Thyroid gland (tissue), 4 donors: ENCODE measurements at regions not wholly inside any gene's neighbourhood (a gene's known extent, or its start where the extent isn't known, plus 50 kb on each side); places are given as distances from the start of the nearest gene placed in this dataset.

Experiments
- DNase-seq, 2 donors: peaks; one replicate each; pipeline ENCODE4 v3.0.0-alpha.2; 2019
- H3K27ac ChIP-seq, 3 donors: fragments of 200-600 bp; sonication (generic); 1 replicate in 2 of 3; 2 replicates in 1 of 3; pipeline ENCODE4 v1.5.1; 2016 to 2019; ENCODE audit warnings: mild to moderate bottlenecking in 1 of 3, moderate library complexity in 1 of 3
- H3K27me3 ChIP-seq: fragments of 200-600 bp; sonication (generic); one replicate; pipeline ENCODE4 v1.5.1; 2019
- H3K36me3 ChIP-seq, 2 donors: fragments of 200-600 bp; sonication (generic); one replicate each; pipeline ENCODE4 v1.5.1; 2016 to 2019
- H3K4me1 ChIP-seq, 2 donors: fragments of 200-600 bp; sonication (generic); one replicate each; pipeline ENCODE4 v1.5.1; 2017 to 2019
- H3K4me3 ChIP-seq, 3 donors: fragments of 200-600 bp; sonication (generic); replicated peaks in 1 of 3; 1 replicate in 2 of 3; 2 replicates in 1 of 3; pipeline ENCODE4 v1.5.1; 2016; ENCODE audit warnings: mild to moderate bottlenecking in 1 of 3
- H3K9me3 ChIP-seq: fragments of 200-600 bp; sonication (generic); one replicate; pipeline ENCODE4 v1.5.1; 2017
- CTCF ChIP-seq, 6 experiments: fragments of 200-600 bp in 3 of 6; fragments of 450-650 bp in 3 of 6; sonication (generic) in 3 of 6; IDR thresholded peaks; one replicate each; pipeline ENCODE4 v1.5.1; 2016 to 2019; ENCODE audit warnings: antibody characterized with exemption in 6 of 6, mild to moderate bottlenecking in 2 of 6, inconsistent platforms in 1 of 6, moderate library complexity in 1 of 6
- POLR2A ChIP-seq, 2 donors: fragments of 450-650 bp; IDR thresholded peaks; one replicate each; pipeline ENCODE4 v1.6.1; 2017; ENCODE audit warnings: antibody characterized with exemption in 2 of 2, mild to moderate bottlenecking in 2 of 2, moderate library complexity in 1 of 2
- WGBS, 2 donors: methylation state at CpG; one replicate each; pipeline ENCODE4 v1.1.5; 2017; 5-methylcytosine and 5-hydroxymethylcytosine counted together
- intact Hi-C: fragments of 100-400 bp; cut with DNase I; formaldehyde crosslinking; loops from one replicate; pipeline ENCODE4 v1.15.1; 2023

DNA sequence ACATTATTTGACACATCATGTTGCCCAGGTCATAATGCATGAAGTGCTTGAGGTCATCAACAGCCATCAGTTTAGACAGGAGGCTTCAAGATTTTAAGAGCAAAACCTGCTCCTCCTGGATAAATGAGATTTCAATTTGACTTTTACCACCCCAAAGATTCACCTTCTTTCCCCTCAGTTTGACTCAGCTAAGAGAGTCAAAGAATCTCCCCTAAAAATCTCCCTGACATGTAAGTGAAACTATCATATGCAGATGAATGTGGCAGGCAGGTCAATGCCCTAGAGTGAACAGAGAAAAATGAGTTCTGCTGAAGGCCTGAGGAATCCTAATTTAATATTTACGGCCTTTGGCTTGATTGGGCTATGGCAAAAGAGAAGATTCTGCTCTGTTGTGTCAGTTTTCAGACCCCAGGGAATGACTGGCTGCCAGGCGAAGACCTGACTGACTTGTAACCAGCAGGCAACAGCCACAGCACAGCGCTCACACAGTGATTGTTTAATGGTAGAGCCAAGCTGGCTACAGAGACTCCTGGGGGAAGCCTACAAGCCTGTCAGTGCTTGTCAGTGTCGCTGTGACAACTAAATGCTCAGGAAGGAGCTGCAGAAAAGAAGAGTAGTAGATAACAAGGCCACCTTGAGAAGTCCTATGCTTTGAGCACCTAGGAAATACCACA lies 491.2 kb upstream of the LRRC4C start:
- intact Hi-C loops = no loop called here
- Histone ChIP-seq H3K27ac (no peak overlapping the region), H3K4me3 (no peak overlapping the region), H3K9me3 (no peaks in the 10 kb centered on the region), H3K4me1 (no peaks in the 10 kb centered on the region), H3K36me3 (no peaks in the 10 kb centered on the region), H3K27me3 (no peaks in the 10 kb centered on the region)
- WGBS, 2 donors = 68 to 76% methylated on average over 4 of the region's 4 CpGs
- DNase-seq = no peak
- TF ChIP-seq POLR2A (IDR thresholded peaks at IDR 0.05) (no peak), CTCF (IDR thresholded peaks at IDR 0.05) (no peak)

GRCh38 chr11:41954034-41954433 lies 494.6 kb upstream of the LRRC4C start:
- no peak for DNase-seq
- Histone ChIP-seq H3K27ac (no peak overlapping the region), H3K9me3 (no peaks in the 10 kb centered on the region), H3K36me3 (no peaks in the 10 kb centered on the region), H3K4me1 (no peaks in the 10 kb centered on the region), H3K4me3 (no peak overlapping the region), H3K27me3 (no peaks in the 10 kb centered on the region)
- intact Hi-C loops = no loop called here
- TF ChIP-seq CTCF (IDR thresholded peaks at IDR 0.05) = no peak
- TF ChIP-seq POLR2A (IDR thresholded peaks at IDR 0.05) = no peak

DNA sequence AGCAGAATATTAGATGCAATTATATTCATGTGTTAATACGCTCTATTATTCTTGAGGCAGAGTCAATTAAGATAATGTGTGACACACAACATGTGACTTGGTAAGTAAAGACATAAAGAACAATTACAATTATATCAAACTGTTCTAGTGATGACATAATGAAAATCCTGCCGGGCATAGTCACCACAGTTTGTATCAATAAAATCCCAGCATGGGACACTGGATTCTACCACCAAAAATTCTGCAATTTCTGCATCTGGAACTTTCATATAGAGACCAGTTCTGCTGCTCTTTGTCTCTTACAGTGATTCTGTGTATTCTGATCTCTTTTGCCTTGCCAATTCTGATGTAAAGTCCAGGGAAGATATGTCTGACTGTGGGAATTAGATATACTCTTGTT lies 495.6 kb upstream of the LRRC4C start:
- intact Hi-C loops = no loop called here
- no peaks in the 10 kb centered on the region for H3K36me3 ChIP-seq
- no peaks in the 10 kb centered on the region for H3K27me3 ChIP-seq
- no peaks in the 10 kb centered on the region for H3K4me1 ChIP-seq
- TF ChIP-seq POLR2A (IDR thresholded peaks at IDR 0.05) = no peak
- no peak for TF ChIP-seq CTCF (IDR thresholded peaks at IDR 0.05)
- 88 to 90% methylated on average over 2 of the region's 2 CpGs for WGBS, 2 donors
- no peak overlapping the region for H3K4me3 ChIP-seq
- no peak overlapping the region for H3K27ac ChIP-seq
- H3K9me3 ChIP-seq = no peaks in the 10 kb centered on the region
- DNase-seq = no peak

DNA sequence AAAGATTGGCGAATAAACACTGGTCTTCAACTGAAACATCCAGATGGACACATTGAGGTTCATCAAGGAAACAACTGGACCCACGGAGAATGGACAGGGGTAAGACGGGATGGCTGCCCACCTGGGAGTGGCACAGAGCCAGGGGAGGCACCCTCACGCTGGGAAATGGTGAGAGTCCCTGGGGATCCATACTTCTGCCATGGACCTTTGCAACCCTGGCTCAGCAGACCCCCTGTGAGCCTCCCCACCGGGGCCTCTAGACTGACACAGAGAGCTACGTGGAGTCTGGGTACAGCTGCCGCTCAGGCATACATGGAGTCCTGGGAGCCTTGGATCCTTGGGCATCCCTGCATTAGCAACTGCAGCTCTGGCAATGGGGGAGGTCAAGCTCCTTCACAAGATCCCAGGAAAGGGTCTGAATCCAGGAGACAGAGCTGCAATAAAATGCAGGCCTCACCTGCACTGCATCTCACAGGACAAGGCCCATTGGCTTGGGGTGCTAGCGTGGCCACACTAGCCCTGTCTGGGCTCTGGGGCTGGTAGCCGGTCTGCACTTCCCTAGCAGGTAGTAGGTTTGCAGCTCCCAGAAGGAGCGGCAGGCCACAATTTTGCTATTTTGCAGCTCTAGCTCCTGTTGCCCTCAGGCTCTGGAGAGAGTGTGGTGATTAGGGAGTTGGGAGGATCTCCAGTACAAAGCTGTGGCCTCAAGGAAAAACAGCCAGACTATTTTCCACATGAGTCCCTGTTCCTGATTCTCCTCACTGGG lies 496.4 kb upstream of the LRRC4C start:
- intact Hi-C loops = no loop called here
- no peaks in the 10 kb centered on the region for H3K27me3 ChIP-seq
- H3K4me3 ChIP-seq = no peak overlapping the region
- no peak overlapping the region for H3K27ac ChIP-seq
- no peak for TF ChIP-seq CTCF (IDR thresholded peaks at IDR 0.05)
- no peak for TF ChIP-seq POLR2A (IDR thresholded peaks at IDR 0.05)
- H3K9me3 ChIP-seq = no peaks in the 10 kb centered on the region
- DNase-seq = no peak
- 84 to 90% methylated on average over 9 to 10 of the region's 10 CpGs for WGBS, 2 donors
- no peaks in the 10 kb centered on the region for H3K36me3 ChIP-seq
- H3K4me1 ChIP-seq = no peaks in the 10 kb centered on the region

DNA sequence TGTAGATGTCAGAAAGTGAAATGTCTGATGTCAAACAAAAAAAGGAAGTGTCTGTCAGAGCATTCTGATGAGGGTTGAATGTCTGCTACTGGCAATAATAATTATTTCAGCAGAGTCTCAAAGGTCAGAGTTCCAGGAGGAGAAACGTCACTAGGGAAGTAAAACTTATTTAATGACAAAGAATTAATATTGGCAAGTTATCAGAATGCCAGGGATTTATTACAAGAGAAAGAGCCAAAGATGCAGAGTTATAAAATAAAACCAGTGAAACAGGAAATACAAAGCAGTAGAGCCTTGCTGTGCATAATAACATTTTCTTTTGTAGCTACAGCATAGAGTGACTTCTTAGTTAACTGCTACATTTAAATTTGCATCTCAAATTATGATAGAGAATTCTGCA lies 504.0 kb upstream of the LRRC4C start:
- Histone ChIP-seq H3K27ac (no peak overlapping the region), H3K9me3 (no peaks in the 10 kb centered on the region), H3K4me1 (no peaks in the 10 kb centered on the region), H3K27me3 (no peaks in the 10 kb centered on the region), H3K36me3 (no peaks in the 10 kb centered on the region), H3K4me3 (no peak overlapping the region)
- no peak for DNase-seq
- WGBS, 2 donors = 50 to 65% methylated on average over 1 of the region's 1 CpG
- TF ChIP-seq CTCF (IDR thresholded peaks at IDR 0.05) (no peak), POLR2A (IDR thresholded peaks at IDR 0.05) (no peak)
- intact Hi-C loops = no loop called here
